ENCODE measurements at regions not wholly inside any gene's neighbourhood (a gene's known extent, or its start where the extent isn't known, plus 50 kb on each side); places are given as distances from the start of the nearest gene placed in this dataset.

GRCh38 chr3:116640109-116640508 lies 69.5 kb upstream of the TUSC7 start:
- no peak overlapping the region for H2BK120ac ChIP-seq (replicated peaks; ENCODE audit: low read depth, low read length)
- H3K4me1 ChIP-seq (replicated peaks in 1 of 4; ENCODE audit: control insufficient read depth in 3 of 4, insufficient read depth in 4 of 4, low read length in 3 of 4): no peaks in the 10 kb centered on the region
- CTCF ChIA-PET (ENCODE audit: partially characterized antibody): interaction anchor here (1.0 to 1.7 kb wide), 2 partner anchors 12 to 25 kb away, joined by 3 to 6 read pairs; no protein-coding TSS in a partner anchor
- H3K9ac ChIP-seq (replicated peaks in 1 of 4; ENCODE audit: extremely low read depth in 1 of 4, low read depth in 3 of 4, low read length in 3 of 4): no peak overlapping the region
- FAIRE-seq (no peak), DNase-seq (ENCODE audit: low read depth in 1 of 2, low spot score in 2 of 2) (no peak)
- H3K4ac ChIP-seq (replicated peaks; ENCODE audit: insufficient read length, low read depth, low read length): no peak overlapping the region
- POLR2A ChIA-PET (ENCODE audit: partially characterized antibody): no interaction called here
- no peaks in the 10 kb centered on the region for H3K79me2 ChIP-seq (ENCODE audit: control insufficient read depth in 1 of 2, insufficient read depth in 2 of 2, low read length in 2 of 2)
- H2BK15ac ChIP-seq (ENCODE audit: low read length): no peak overlapping the region
- no peaks in the 10 kb centered on the region for H3K27me3 ChIP-seq (replicated peaks in 1 of 4; ENCODE audit: control insufficient read depth in 3 of 4, extremely low read depth in 1 of 4, insufficient read depth in 3 of 4, low read length in 3 of 4)
- H4K5ac ChIP-seq (ENCODE audit: insufficient read length, low read depth, low read length): no peak overlapping the region
- H3K56ac ChIP-seq (replicated peaks; ENCODE audit: insufficient read length, low read depth, low read length): no peak overlapping the region
- no peaks in the 10 kb centered on the region for H3K36me3 ChIP-seq (ENCODE audit: control insufficient read depth in 2 of 4, insufficient read depth in 4 of 4, low read length in 3 of 4)
- H2BK12ac ChIP-seq (ENCODE audit: low read depth, low read length): no peak overlapping the region
- no peaks in the 10 kb centered on the region for H4K20me1 ChIP-seq (replicated peaks in 1 of 2; ENCODE audit: control insufficient read depth in 1 of 2, insufficient read depth in 2 of 2, low read length in 2 of 2)
- H3K23ac ChIP-seq (ENCODE audit: insufficient read length): no peak overlapping the region
- H2AK5ac ChIP-seq (ENCODE audit: low read depth, low read length): no peak overlapping the region
- no peak overlapping the region for H4K8ac ChIP-seq (ENCODE audit: extremely low read depth, insufficient read depth, low read length)
- H2AFZ ChIP-seq (ENCODE audit: low read length): no peak overlapping the region
- no peak overlapping the region for H3K18ac ChIP-seq (ENCODE audit: extremely low read depth, low read length)
- no peaks in the 10 kb centered on the region for H3K9me3 ChIP-seq (ENCODE audit: insufficient read depth in 2 of 2, low read depth in 1 of 2, low read length in 1 of 2)
- no peaks in the 10 kb centered on the region for H3K23me2 ChIP-seq (ENCODE audit: low read depth, low read length)
- no peaks in the 10 kb centered on the region for H3K79me1 ChIP-seq (ENCODE audit: low read depth, low read length)
- H3K14ac ChIP-seq (ENCODE audit: insufficient read length): no peak overlapping the region
- no peak overlapping the region for H2BK5ac ChIP-seq (ENCODE audit: low read depth, low read length)
- H3K27ac ChIP-seq (ENCODE audit: low read depth, low read length): no peak overlapping the region
- H2BK20ac ChIP-seq (ENCODE audit: low read length): no peak overlapping the region; the same call in 1 of the 2 replicates
- no peak overlapping the region for H3K4me3 ChIP-seq (ENCODE audit: extremely low read depth in 1 of 4, insufficient read depth in 2 of 4, low read depth in 3 of 4, low read length in 4 of 4)
- 98% methylated on average over 3 of the region's 3 CpGs; no CpG with 5 or more reads in 1 of the 2 experiments for WGBS, 2 experiments (ENCODE audit: extremely low coverage in 1 of 2, insufficient coverage in 1 of 2, insufficient read length in 1 of 2, insufficient replicate concordance in 2 of 2, low coverage in 1 of 2, low lambda C conversion rate in 2 of 2, missing lambda C conversion rate in 1 of 2)
- H3K4me2 ChIP-seq (ENCODE audit: insufficient read depth in 1 of 2, low read depth in 2 of 2, low read length in 2 of 2): no peak overlapping the region
- H4K91ac ChIP-seq (replicated peaks; ENCODE audit: insufficient read length, low read length): no peak overlapping the region
- TF ChIP-seq TAF1 (IDR thresholded peaks at IDR 0.05; ENCODE audit: low read depth, low read length) (no peak), SUZ12 (IDR thresholded peaks at IDR 0.05; ENCODE audit: low read length) (no peak), HDAC6 (IDR thresholded peaks at IDR 0.05; ENCODE audit: low read depth, low read length) (no peak), MAX (IDR thresholded peaks at IDR 0.05) (no peak), TBP (IDR thresholded peaks at IDR 0.05; ENCODE audit: low read depth, low read length) (no peak)
- TF ChIP-seq, protein P1, sequence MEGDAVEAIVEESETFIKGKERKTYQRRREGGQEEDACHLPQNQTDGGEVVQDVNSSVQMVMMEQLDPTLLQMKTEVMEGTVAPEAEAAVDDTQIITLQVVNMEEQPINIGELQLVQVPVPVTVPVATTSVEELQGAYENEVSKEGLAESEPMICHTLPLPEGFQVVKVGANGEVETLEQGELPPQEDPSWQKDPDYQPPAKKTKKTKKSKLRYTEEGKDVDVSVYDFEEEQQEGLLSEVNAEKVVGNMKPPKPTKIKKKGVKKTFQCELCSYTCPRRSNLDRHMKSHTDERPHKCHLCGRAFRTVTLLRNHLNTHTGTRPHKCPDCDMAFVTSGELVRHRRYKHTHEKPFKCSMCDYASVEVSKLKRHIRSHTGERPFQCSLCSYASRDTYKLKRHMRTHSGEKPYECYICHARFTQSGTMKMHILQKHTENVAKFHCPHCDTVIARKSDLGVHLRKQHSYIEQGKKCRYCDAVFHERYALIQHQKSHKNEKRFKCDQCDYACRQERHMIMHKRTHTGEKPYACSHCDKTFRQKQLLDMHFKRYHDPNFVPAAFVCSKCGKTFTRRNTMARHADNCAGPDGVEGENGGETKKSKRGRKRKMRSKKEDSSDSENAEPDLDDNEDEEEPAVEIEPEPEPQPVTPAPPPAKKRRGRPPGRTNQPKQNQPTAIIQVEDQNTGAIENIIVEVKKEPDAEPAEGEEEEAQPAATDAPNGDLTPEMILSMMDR (IDR thresholded peaks at IDR 0.05; ENCODE audit: control extremely low read depth in 1 of 3, insufficient read depth in 1 of 3, low read depth in 1 of 3, low read length in 3 of 3): no peak

Measured in H1 (cell line).